ENCODE measurements at regions not wholly inside any gene's neighbourhood (a gene's known extent, or its start where the extent isn't known, plus 50 kb on each side); places are given as distances from the start of the nearest gene placed in this dataset.

DNA sequence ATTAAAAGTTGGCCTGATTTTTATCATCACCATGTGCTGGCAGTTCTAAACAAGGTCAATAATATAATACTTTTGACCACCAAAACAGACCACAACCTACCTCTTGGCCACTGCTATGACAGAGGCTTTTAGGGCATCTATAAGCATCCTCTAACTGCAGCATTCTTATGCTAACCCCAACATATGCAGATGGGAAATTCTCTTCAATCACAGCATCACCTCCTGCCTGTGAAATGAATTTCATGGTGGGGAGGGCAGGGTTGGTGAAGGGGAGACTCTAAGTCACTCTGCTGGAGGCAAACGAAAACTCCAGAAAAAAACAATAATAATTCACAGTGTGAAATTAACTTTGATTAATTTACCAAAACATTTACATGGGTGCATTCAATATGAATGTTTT, 78.8 kb upstream of the FAR2 start:
- TF ChIP-seq, protein P1, sequence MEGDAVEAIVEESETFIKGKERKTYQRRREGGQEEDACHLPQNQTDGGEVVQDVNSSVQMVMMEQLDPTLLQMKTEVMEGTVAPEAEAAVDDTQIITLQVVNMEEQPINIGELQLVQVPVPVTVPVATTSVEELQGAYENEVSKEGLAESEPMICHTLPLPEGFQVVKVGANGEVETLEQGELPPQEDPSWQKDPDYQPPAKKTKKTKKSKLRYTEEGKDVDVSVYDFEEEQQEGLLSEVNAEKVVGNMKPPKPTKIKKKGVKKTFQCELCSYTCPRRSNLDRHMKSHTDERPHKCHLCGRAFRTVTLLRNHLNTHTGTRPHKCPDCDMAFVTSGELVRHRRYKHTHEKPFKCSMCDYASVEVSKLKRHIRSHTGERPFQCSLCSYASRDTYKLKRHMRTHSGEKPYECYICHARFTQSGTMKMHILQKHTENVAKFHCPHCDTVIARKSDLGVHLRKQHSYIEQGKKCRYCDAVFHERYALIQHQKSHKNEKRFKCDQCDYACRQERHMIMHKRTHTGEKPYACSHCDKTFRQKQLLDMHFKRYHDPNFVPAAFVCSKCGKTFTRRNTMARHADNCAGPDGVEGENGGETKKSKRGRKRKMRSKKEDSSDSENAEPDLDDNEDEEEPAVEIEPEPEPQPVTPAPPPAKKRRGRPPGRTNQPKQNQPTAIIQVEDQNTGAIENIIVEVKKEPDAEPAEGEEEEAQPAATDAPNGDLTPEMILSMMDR (IDR thresholded peaks at IDR 0.05), result no peak
- no peak for TF ChIP-seq POLR2A (IDR thresholded peaks at IDR 0.05)
